ENCODE measurements at regions not wholly inside any gene's neighbourhood (a gene's known extent, or its start where the extent isn't known, plus 50 kb on each side); places are given as distances from the start of the nearest gene placed in this dataset.

GRCh38 chr1:245003246-245003645 lies 138.9 kb upstream of the HNRNPU start:
- TF ChIP-seq EZH2phosphoT487 (IDR thresholded peaks at IDR 0.05; ENCODE audit: low read length) (no peak), CTCF (IDR thresholded peaks at IDR 0.05; ENCODE audit: low read length) (no peak), EZH2 (optimal IDR thresholded peaks at IDR 0.05; ENCODE audit: low read depth, low read length) (no peak)

Measured in MM.1S (cell line).